HL-60 (cell line): ENCODE measurements at regions not wholly inside any gene's neighbourhood (a gene's known extent, or its start where the extent isn't known, plus 50 kb on each side); places are given as distances from the start of the nearest gene placed in this dataset.
A peak's percentile ranks its signal among the peaks of the same experiment; 100 is the strongest.

Experiments used
- DNase-seq, 2 experiments: peaks; one replicate each; pipeline ENCODE4 v3.0.0-alpha.2; 2010 to 2020; ENCODE audit warnings: low read depth in 1 of 2, low spot score in 1 of 2
- H3K27ac ChIP-seq: fragments of 250-450 bp; sonication (Bioruptor Pico); replicated peaks from 2 replicates; pipeline ENCODE4 v1.5.1; 2020; ENCODE audit warnings: mild to moderate bottlenecking, moderate library complexity
- H3K27me3 ChIP-seq: fragments of 250-450 bp; sonication (Bioruptor Pico); 2 replicates; pipeline ENCODE4 v1.5.1; 2021; ENCODE audit warnings: mild to moderate bottlenecking, moderate library complexity; ENCODE audit not compliant: insufficient read depth, poor library complexity, severe bottlenecking
- H3K4me3 ChIP-seq: replicated peaks from 2 replicates; pipeline ENCODE4 v1.5.1; 2011; ENCODE audit warnings: mild to moderate bottlenecking, control low read depth, low read length; ENCODE audit not compliant: insufficient read depth
- CTCF ChIP-seq: IDR thresholded peaks from one replicate; pipeline ENCODE4 v1.5.1; 2011; ENCODE audit warnings: low read length, control low read depth, inconsistent platforms; ENCODE audit not compliant: insufficient read depth
- GABPA ChIP-seq: IDR thresholded peaks from 2 replicates; pipeline ENCODE4 v1.6.1; 2012; ENCODE audit warnings: low read depth
- POLR2AphosphoS5 ChIP-seq: IDR thresholded peaks from 2 replicates; pipeline ENCODE4 v1.6.1; 2012; ENCODE audit warnings: low read depth
- REST ChIP-seq: IDR thresholded peaks from 2 replicates; pipeline ENCODE4 v1.6.1; 2012; ENCODE audit warnings: low read depth; ENCODE audit not compliant: insufficient replicate concordance
- SPI1 ChIP-seq: IDR thresholded peaks from 2 replicates; pipeline ENCODE4 v1.6.1; 2012; ENCODE audit warnings: low read depth, mild to moderate bottlenecking, borderline replicate concordance

DNA sequence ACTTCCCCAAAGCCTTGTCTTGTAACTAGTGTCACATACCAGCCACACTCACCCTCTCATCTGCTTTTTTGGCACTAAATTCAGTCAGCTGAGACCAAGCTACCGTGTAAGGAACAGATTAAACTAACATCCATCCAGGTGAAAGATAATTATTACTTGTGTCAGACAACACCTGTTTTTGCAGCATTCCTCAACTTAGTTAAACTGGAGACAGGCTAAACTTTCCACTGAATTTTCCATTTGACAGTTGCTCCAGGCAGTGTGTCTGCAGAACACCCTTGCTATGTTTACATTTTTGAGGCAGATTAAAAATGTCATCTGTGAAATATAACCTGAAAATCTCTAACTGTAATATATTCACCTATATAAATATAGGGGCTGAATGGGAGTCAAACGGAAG lies 73.6 kb downstream of the CYP26A1 start:
- no peak for TF ChIP-seq POLR2AphosphoS5
- no peak for TF ChIP-seq REST
- H3K27me3 ChIP-seq = peaks cover 8% of the 10 kb centered on the region
- no peak overlapping the region for H3K4me3 ChIP-seq
- DNase-seq = no peak
- H3K27ac ChIP-seq = no peak overlapping the region

DNA sequence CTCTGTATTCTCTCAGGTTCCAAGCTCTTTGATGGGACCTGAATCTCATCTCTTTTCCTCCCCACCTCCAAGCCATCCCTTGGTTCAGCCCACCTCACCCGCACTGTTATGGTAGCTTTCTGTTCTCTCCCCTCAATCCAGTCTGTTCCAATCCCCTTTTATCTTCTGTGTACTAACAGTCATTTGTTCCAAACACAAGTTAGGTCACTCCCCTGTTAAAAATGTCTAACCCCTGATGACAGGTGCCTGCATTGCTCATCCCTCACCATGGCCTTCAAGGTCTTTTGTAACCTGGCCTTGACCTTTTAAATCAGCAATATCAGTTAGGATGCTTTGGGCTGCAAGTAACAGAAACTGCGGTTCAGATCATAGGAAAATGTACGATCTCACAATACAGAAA lies 74.8 kb downstream of the CYP26A1 start:
- no peak for DNase-seq
- Histone ChIP-seq H3K4me3 (no peak overlapping the region), H3K27ac (no peak overlapping the region), H3K27me3 (peaks cover 8% of the 10 kb centered on the region)
- TF ChIP-seq REST (no peak), POLR2AphosphoS5 (no peak), GABPA (no peak), CTCF (no peak), SPI1 (no peak)

DNA sequence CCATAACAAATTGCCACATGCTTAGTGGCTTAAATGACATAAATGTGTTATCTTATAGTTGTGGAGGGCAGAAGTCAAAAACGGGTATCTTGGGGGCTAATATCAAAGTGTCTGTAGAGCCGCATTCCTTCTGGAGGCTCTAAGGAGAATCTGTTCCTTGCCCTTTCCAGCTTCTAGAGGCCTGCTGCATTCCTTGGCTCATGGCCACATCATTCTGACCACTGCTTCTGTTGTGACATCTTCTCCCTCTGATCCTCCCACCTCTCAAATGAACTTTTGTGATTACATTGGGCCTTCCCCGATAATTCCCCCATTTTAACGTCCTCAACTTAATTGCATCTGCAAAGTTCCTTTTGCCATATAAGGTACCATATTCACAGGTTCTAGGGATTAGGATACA lies 76.1 kb downstream of the CYP26A1 start:
- no peak for DNase-seq
- Histone ChIP-seq H3K4me3 (no peak overlapping the region), H3K27me3 (peaks cover 8% of the 10 kb centered on the region), H3K27ac (no peak overlapping the region)
- TF ChIP-seq CTCF (no peak), POLR2AphosphoS5 (no peak), GABPA (no peak), REST (no peak), SPI1 (no peak)

DNA sequence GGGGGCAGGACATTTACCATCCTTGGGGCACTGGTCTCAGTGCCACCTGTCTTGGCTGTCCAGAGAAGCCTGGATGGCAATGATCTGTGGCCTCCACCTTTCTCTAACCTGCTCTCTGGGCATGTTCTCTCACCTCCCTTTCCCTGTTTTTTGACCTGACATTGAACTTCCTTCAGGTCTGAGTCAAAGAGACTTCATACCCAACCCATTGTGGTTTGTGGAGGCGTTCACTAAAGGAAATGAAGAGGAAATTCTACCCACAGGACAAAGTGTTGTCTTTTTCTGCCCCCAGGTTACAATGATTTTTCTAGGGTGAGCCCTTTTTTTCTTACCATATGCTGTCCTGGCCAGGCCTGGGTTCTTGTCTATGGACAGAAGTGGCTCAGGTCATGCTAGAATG lies 76.6 kb downstream of the CYP26A1 start:
- no peak overlapping the region for H3K27ac ChIP-seq
- peaks cover 8% of the 10 kb centered on the region for H3K27me3 ChIP-seq
- no peak overlapping the region for H3K4me3 ChIP-seq
- peak in 1 of 2 experiments; percentile 11 for DNase-seq
- TF ChIP-seq POLR2AphosphoS5 (no peak), CTCF (no peak)
